HG02571 (cell line): ENCODE measurements at regions not wholly inside any gene's neighbourhood (a gene's known extent, or its start where the extent isn't known, plus 50 kb on each side); places are given as distances from the start of the nearest gene placed in this dataset.

Experiments
- ATAC-seq: cut with Tn5 transposase; IDR thresholded peaks from one replicate; pipeline ENCODE4 v1.9.1; 2021; ENCODE audit warnings: mild to moderate bottlenecking, moderate library complexity; ENCODE audit not compliant: unreplicated experiment

DNA sequence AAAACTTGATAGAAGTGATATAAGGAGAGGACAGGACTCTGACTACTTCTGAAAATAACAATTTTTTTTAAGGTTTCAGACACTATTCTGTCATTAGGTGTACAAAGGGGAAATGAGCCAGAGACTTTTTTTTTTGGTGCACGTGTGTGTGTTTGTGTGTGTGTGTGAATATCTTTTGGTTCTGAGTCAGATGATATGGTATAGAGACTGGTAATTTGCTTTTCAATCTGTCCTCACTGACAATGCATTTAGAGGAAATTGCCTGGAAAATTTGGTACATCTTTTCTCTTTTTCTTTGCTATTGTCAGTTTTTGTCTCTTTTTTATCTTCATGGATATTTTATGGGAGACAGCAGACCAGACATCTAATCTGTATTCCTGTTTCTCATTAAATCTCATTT, 59.3 kb downstream of the DDIT4L start:
- ATAC-seq, result no peak

DNA sequence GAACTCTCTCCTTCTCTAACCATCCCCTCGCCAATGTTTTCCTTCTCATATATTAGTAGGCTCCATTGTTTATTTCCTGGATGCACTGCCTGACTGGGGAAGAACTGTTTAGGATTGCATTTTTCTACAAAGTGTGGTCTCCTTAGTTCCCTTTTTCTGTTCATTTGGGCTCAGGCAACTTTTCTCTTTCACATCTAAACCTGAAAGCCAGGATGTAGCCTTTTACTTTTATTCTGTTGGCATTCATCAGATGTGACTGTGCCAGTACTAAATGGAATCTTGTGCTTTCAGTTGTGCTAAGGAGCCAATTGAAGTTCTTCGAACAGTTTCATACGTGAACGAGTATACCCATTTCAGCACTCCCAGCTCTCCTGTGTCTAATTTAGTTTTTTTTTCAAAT, 59.8 kb downstream of the DDIT4L start:
- no peak for ATAC-seq

DNA sequence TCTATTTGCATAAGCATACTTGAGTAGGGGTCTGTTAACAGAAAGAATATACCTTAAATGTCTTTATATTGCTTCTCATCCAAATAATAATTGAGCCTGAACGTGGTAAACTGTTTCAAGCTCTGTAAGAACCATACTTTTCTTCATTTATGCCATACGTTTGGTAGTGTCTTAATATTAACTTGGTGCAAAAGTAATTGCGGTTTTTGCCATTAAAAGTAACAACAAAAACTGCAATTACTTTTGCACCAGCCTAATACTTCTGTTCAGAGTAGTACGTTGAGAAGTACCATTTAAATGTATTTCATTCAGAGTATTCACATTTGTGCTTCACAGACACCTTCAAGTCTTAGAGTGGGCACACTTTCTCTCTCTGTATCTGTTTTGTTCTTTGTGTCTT, 60.5 kb downstream of the DDIT4L start:
- no peak for ATAC-seq

DNA sequence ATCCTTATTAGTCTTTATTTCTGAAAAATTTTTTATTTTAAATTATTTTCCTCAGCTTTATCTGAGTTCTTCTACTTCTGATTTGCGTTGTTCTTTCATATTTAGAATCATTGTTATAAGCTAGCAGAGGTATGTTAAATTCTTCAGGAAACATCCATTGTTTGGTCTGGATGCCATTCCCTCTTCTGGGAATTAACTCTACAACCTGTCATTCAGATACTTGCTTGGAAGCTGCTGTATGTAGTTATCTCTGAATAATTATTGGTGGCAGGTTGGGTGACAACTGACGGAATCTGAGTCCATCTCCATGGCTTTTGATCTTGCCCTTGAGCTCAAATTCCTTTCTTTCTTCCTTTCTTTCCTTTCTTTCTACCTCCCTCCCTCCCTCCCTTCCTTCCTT, 61.9 kb downstream of the DDIT4L start:
- ATAC-seq, result no peak

GRCh38 chr4:100124715-100125114, 65.6 kb downstream of the DDIT4L start:
- no peak for ATAC-seq

GRCh38 chr4:100118181-100118580, 72.1 kb downstream of the DDIT4L start:
- ATAC-seq, result no peak

DNA sequence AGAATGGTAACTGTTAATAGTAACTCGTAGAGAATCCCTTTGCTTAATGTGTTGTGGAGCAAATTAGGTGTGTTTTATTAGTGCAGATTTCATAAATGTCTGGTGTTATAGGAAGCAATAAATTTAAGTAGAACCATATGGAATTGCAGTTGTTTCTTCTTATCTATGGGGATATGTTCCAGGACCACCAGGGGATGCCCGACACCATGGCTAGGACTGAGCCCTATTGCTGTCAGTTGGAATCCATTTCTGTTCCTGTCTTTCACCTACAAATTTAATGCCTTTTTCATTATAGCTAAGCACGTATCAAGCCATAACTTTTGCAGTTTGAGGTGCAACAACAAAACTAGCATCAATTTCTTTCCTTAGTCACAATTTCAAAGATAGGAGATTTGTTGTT, 72.5 kb downstream of the DDIT4L start:
- ATAC-seq, result no peak

- no peak for ATAC-seq
These were observed 75.4 kb downstream of the DDIT4L start for GRCh38 chr4:100114909-100115308.

GRCh38 chr4:100113732-100114131, 76.5 kb downstream of the DDIT4L start:
- ATAC-seq, result no peak

DNA sequence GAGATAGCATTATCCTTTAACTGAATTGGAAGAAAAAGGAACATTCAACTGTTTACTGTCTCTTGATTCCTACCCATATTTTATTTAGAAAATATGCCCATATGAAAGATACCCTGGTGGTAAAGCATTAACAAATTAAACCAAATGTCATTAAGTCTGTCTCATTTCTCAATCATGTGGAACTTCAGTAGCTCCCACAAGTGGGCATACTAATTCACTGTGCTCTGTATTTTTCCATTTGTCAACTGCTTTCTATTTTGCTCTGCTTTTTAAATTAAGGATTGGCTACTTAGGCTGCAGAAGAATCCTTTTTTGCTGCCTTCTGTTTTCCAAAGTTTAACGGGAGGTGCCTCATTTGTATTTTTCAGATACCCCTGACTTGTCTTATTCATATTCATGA, 77.2 kb downstream of the DDIT4L start:
- ATAC-seq, result no peak

- no peak for ATAC-seq
These were observed 80.3 kb downstream of the DDIT4L start for GRCh38 chr4:100109921-100110320.

GRCh38 chr4:100108869-100109268, 81.4 kb downstream of the DDIT4L start:
- ATAC-seq, result no peak

GRCh38 chr4:100106982-100107381, 83.3 kb downstream of the DDIT4L start:
- peak; percentile 94 for ATAC-seq

- no peak for ATAC-seq
These were observed 86.6 kb downstream of the DDIT4L start for GRCh38 chr4:100103671-100104070.

- ATAC-seq, result peak; percentile 67
These were observed 89.3 kb downstream of the DDIT4L start for GRCh38 chr4:100100985-100101384.

DNA sequence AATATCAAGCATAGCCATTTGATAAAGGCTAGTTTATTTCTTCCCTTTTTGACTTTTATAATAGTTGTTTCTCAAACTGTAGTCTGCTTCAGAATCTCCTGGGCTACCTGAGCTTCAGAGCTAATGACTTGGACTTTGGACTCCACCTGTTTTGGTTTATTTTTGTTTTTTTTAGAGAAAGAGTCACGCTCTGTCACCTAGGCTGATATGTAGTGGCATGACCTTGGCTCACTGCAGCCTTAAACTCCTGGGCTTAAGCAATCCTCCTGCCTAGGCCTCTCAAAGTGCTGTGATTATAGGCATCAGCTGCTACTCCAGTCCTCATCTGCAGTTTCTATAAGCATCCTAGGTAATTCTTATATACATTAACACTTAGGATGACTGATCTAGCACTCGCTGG, 90.5 kb downstream of the DDIT4L start:
- no peak for ATAC-seq

- no peak for ATAC-seq
These were observed 91.6 kb downstream of the DDIT4L start for GRCh38 chr4:100098681-100099080.

GRCh38 chr4:100098011-100098545, 92.2 kb downstream of the DDIT4L start:
- no peak for ATAC-seq

DNA sequence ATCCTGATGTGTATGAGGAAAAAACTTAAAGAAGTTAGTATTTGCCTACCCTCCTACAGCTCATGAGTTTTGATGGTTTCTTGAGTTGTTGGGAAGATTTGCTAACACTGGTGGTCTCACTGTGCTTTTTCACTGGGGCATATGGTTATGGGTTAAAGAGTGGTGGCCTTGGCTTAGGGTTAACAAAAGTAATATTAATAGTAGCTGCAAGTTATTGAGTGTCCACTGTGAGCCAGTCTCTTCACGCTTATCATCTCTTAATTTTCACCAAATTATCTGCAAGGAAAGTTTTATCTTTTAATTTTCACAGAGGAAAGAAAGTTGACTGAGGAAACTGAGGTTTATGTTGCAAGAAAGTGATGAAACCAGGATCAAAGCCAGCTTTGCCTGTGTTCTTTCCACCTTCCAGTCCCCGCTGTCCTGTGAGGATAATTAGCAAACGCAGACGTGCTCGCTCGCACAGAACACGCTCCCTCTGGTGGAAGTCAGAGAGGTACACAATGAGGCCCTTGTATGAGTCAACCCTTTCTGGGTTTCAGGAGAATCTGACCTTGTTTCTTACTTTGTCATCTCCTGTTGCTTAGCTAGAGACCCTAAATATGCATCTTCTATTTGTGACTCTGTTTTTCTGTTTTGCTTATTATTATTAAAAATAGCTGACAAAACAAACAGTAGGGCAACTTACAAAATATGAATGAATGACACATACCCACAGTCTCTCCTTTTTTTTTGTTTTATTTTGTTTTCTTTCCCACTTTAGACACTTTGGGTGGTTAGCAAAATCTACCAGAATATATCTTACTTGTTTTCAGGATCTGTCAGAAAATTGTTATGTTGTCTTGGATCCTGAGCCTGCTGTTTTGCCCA, 94.3 kb downstream of the DDIT4L start:
- peak; percentile 86 for ATAC-seq

GRCh38 chr4:100093091-100093866, 97.0 kb downstream of the DDIT4L start:
- peak; percentile 89 for ATAC-seq

DNA sequence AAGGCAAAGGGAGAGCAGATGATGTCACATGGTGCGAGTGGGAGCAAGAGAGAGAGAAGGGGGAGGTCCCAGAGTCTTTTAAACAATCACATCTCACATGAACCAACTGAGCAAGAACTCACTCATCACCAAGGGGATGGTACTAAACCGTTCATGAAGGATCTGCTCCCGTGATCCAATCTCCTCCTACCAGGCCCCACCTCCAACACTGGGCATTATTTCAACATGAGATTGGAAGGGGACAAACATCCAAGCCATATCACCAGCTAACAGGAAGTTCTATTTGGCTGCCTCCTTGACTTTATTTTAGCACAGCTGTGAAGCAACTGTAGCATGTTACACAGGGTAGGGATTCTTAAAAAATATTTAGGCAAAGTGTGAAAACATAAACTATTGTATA, 102.5 kb downstream of the DDIT4L start:
- ATAC-seq, result no peak
